Activated CD4-positive, CD25-positive, alpha-beta regulatory T cell treated with anti-CD3 and anti-CD28 coated beads, Interleukin-2, amount 50 U/mL, for 16 hours (primary cell): ENCODE measurements at regions not wholly inside any gene's neighbourhood (a gene's known extent, or its start where the extent isn't known, plus 50 kb on each side); places are given as distances from the start of the nearest gene placed in this dataset.

ENCODE experiments used
- DNase-seq: peaks from one replicate; pipeline ENCODE4 v3.0.0-alpha.2; 2020; ENCODE audit warnings: low read depth, low spot score

GRCh38 chr3:18835021-18835420 lies 313.3 kb upstream of the KCNH8 start:
- no peak for DNase-seq

- no peak for DNase-seq
Measured at GRCh38 chr3:18830087-18830486, 318.2 kb upstream of the KCNH8 start.

- DNase-seq = no peak
Measured at GRCh38 chr3:18828637-18829036, 319.7 kb upstream of the KCNH8 start.

- DNase-seq = no peak
Measured at GRCh38 chr3:18827664-18828063, 320.6 kb upstream of the KCNH8 start.

- no peak for DNase-seq
Measured at GRCh38 chr3:18825665-18826064, 322.6 kb upstream of the KCNH8 start.

- DNase-seq = no peak
Measured at GRCh38 chr3:18813300-18813699, 335.0 kb upstream of the KCNH8 start.

GRCh38 chr3:18812316-18812715 lies 336.0 kb upstream of the KCNH8 start:
- no peak for DNase-seq

GRCh38 chr3:18810306-18810661 lies 338.0 kb upstream of the KCNH8 start:
- no peak for DNase-seq

GRCh38 chr3:18809640-18810305 lies 338.5 kb upstream of the KCNH8 start:
- no peak for DNase-seq

- DNase-seq = no peak
Measured at GRCh38 chr3:18808429-18808828, 339.9 kb upstream of the KCNH8 start.

GRCh38 chr3:18807593-18807992 lies 340.7 kb upstream of the KCNH8 start:
- DNase-seq = no peak

GRCh38 chr3:18806633-18807032 lies 341.7 kb upstream of the KCNH8 start:
- no peak for DNase-seq

- no peak for DNase-seq
Measured at GRCh38 chr3:18797378-18797777, 350.9 kb upstream of the KCNH8 start.

GRCh38 chr3:18795078-18795477 lies 353.2 kb upstream of the KCNH8 start:
- DNase-seq = no peak

- DNase-seq = no peak
Measured at GRCh38 chr3:18791752-18792151, 356.6 kb upstream of the KCNH8 start.

- no peak for DNase-seq
Measured at GRCh38 chr3:18791182-18791581, 357.1 kb upstream of the KCNH8 start.

- DNase-seq = no peak
Measured at GRCh38 chr3:18790384-18790783, 357.9 kb upstream of the KCNH8 start.

GRCh38 chr3:18789734-18790133 lies 358.6 kb upstream of the KCNH8 start:
- no peak for DNase-seq

- DNase-seq = no peak
Measured at GRCh38 chr3:18787441-18787840, 360.9 kb upstream of the KCNH8 start.

- no peak for DNase-seq
Measured at GRCh38 chr3:18786650-18787323, 361.5 kb upstream of the KCNH8 start.

- no peak for DNase-seq
Measured at GRCh38 chr3:18782191-18782590, 357.1 kb upstream of the SATB1 start.

GRCh38 chr3:18780959-18781358 lies 355.8 kb upstream of the SATB1 start:
- DNase-seq = no peak

- no peak for DNase-seq
Measured at GRCh38 chr3:18779704-18780103, 354.6 kb upstream of the SATB1 start.

GRCh38 chr3:18778598-18778997 lies 353.5 kb upstream of the SATB1 start:
- no peak for DNase-seq
